ENCODE measurements at regions not wholly inside any gene's neighbourhood (a gene's known extent, or its start where the extent isn't known, plus 50 kb on each side); places are given as distances from the start of the nearest gene placed in this dataset.

DNA sequence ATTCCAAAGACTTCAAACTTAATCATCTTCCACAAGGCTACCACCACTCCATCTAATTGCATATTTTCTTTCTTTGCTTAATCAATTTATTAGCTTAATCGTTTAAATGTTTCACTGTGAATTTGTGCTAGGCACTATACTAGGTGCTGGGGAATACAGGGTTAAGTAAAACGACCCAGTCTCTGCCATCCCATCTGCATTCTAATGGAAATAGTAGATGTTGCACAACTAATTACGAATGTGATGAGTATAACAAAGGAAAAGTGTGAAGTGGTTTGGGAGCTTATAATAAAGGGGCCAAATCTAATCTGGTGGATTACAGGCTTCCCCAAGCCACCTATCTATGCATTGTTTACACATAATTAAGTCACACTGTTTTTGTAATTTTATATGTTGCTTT is 147.1 kb downstream of the FAM181B start (continued):
- TF ChIP-seq, protein P1, sequence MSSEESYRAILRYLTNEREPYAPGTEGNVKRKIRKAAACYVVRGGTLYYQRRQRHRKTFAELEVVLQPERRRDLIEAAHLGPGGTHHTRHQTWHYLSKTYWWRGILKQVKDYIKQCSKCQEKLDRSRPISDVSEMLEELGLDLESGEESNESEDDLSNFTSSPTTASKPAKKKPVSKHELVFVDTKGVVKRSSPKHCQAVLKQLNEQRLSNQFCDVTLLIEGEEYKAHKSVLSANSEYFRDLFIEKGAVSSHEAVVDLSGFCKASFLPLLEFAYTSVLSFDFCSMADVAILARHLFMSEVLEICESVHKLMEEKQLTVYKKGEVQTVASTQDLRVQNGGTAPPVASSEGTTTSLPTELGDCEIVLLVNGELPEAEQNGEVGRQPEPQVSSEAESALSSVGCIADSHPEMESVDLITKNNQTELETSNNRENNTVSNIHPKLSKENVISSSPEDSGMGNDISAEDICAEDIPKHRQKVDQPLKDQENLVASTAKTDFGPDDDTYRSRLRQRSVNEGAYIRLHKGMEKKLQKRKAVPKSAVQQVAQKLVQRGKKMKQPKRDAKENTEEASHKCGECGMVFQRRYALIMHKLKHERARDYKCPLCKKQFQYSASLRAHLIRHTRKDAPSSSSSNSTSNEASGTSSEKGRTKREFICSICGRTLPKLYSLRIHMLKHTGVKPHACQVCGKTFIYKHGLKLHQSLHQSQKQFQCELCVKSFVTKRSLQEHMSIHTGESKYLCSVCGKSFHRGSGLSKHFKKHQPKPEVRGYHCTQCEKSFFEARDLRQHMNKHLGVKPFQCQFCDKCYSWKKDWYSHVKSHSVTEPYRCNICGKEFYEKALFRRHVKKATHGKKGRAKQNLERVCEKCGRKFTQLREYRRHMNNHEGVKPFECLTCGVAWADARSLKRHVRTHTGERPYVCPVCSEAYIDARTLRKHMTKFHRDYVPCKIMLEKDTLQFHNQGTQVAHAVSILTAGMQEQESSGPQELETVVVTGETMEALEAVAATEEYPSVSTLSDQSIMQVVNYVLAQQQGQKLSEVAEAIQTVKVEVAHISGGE (CRISPR knock-in tag; IDR thresholded peaks at IDR 0.05), result no peak
- TF ChIP-seq, protein P2, sequence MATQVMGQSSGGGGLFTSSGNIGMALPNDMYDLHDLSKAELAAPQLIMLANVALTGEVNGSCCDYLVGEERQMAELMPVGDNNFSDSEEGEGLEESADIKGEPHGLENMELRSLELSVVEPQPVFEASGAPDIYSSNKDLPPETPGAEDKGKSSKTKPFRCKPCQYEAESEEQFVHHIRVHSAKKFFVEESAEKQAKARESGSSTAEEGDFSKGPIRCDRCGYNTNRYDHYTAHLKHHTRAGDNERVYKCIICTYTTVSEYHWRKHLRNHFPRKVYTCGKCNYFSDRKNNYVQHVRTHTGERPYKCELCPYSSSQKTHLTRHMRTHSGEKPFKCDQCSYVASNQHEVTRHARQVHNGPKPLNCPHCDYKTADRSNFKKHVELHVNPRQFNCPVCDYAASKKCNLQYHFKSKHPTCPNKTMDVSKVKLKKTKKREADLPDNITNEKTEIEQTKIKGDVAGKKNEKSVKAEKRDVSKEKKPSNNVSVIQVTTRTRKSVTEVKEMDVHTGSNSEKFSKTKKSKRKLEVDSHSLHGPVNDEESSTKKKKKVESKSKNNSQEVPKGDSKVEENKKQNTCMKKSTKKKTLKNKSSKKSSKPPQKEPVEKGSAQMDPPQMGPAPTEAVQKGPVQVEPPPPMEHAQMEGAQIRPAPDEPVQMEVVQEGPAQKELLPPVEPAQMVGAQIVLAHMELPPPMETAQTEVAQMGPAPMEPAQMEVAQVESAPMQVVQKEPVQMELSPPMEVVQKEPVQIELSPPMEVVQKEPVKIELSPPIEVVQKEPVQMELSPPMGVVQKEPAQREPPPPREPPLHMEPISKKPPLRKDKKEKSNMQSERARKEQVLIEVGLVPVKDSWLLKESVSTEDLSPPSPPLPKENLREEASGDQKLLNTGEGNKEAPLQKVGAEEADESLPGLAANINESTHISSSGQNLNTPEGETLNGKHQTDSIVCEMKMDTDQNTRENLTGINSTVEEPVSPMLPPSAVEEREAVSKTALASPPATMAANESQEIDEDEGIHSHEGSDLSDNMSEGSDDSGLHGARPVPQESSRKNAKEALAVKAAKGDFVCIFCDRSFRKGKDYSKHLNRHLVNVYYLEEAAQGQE (IDR thresholded peaks at IDR 0.05; ENCODE audit: low read depth, low read length), result no peak
- TF ChIP-seq FOXM1 (IDR thresholded peaks at IDR 0.05; ENCODE audit: low read depth, low read length) (no peak), HDAC2 (IDR thresholded peaks at IDR 0.05) (no peak), TAF1 (IDR thresholded peaks at IDR 0.05; ENCODE audit: borderline replicate concordance, low read depth, low read length) (no peak), GATAD2B (conservative IDR thresholded peaks at IDR 0.05; ENCODE audit: low read depth) (no peak)
- TF ChIP-seq, protein P3, sequence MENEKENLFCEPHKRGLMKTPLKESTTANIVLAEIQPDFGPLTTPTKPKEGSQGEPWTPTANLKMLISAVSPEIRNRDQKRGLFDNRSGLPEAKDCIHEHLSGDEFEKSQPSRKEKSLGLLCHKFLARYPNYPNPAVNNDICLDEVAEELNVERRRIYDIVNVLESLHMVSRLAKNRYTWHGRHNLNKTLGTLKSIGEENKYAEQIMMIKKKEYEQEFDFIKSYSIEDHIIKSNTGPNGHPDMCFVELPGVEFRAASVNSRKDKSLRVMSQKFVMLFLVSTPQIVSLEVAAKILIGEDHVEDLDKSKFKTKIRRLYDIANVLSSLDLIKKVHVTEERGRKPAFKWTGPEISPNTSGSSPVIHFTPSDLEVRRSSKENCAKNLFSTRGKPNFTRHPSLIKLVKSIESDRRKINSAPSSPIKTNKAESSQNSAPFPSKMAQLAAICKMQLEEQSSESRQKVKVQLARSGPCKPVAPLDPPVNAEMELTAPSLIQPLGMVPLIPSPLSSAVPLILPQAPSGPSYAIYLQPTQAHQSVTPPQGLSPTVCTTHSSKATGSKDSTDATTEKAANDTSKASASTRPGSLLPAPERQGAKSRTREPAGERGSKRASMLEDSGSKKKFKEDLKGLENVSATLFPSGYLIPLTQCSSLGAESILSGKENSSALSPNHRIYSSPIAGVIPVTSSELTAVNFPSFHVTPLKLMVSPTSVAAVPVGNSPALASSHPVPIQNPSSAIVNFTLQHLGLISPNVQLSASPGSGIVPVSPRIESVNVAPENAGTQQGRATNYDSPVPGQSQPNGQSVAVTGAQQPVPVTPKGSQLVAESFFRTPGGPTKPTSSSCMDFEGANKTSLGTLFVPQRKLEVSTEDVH (IDR thresholded peaks at IDR 0.05; ENCODE audit: low read depth, partially characterized antibody), result no peak
- TF ChIP-seq, protein P4, sequence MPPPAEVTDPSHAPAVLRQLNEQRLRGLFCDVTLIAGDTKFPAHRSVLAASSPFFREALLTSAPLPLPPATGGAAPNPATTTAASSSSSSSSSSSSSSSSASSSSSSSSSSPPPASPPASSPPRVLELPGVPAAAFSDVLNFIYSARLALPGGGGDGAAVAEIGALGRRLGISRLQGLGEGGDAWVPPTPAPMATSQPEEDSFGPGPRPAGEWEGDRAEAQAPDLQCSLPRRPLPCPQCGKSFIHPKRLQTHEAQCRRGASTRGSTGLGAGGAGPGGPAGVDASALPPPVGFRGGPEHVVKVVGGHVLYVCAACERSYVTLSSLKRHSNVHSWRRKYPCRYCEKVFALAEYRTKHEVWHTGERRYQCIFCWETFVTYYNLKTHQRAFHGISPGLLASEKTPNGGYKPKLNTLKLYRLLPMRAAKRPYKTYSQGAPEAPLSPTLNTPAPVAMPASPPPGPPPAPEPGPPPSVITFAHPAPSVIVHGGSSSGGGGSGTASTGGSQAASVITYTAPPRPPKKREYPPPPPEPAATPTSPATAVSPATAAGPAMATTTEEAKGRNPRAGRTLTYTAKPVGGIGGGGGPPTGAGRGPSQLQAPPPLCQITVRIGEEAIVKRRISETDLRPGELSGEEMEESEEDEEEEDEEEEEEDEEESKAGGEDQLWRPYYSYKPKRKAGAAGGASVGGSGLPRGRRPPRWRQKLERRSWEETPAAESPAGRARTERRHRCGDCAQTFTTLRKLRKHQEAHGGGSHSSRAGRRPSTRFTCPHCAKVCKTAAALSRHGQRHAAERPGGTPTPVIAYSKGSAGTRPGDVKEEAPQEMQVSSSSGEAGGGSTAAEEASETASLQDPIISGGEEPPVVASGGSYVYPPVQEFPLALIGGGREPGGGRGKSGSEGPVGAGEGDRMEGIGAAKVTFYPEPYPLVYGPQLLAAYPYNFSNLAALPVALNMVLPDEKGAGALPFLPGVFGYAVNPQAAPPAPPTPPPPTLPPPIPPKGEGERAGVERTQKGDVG (CRISPR knock-in tag; IDR thresholded peaks at IDR 0.05), result no peak
